Subcutaneous abdominal adipose tissue (tissue), 5 donors: ENCODE measurements at regions not wholly inside any gene's neighbourhood (a gene's known extent, or its start where the extent isn't known, plus 50 kb on each side); places are given as distances from the start of the nearest gene placed in this dataset.

Experiments used
- H3K27ac ChIP-seq: one replicate; pipeline ENCODE4 v1.7.0; 2013; ENCODE audit warnings: low read depth, mild to moderate bottlenecking, inconsistent platforms, low read length, moderate library complexity
- H3K27me3 ChIP-seq, 5 donors: one replicate each; pipeline ENCODE4 v1.7.0; 2013; ENCODE audit warnings: low read length in 5 of 5, inconsistent platforms in 1 of 5; ENCODE audit not compliant: control insufficient read depth in 5 of 5, insufficient read depth in 4 of 5
- H3K36me3 ChIP-seq, 5 donors: one replicate each; pipeline ENCODE4 v1.7.0; 2013; ENCODE audit warnings: low read length in 5 of 5; ENCODE audit not compliant: control insufficient read depth in 5 of 5, insufficient read depth in 5 of 5
- H3K4me1 ChIP-seq, 5 donors: one replicate each; pipeline ENCODE4 v1.7.0; 2013; ENCODE audit warnings: low read length in 5 of 5, mild to moderate bottlenecking in 3 of 5, moderate library complexity in 1 of 5; ENCODE audit not compliant: control insufficient read depth in 5 of 5, insufficient read depth in 5 of 5
- H3K4me3 ChIP-seq, 5 donors: one replicate each; pipeline ENCODE4 v1.7.0; 2013; ENCODE audit warnings: low read length in 5 of 5, low read depth in 1 of 5
- H3K9ac ChIP-seq, 5 donors: one replicate each; pipeline ENCODE4 v1.7.0; 2013; ENCODE audit warnings: low read length in 5 of 5, mild to moderate bottlenecking in 4 of 5, moderate library complexity in 3 of 5
- H3K9me3 ChIP-seq, 5 donors: one replicate each; pipeline ENCODE4 v1.7.0; 2013; ENCODE audit warnings: low read length in 5 of 5; ENCODE audit not compliant: control insufficient read depth in 5 of 5
- donor health status: healthy.
- donor health status: healthy.
- donor health status: healthy.
- donor health status: healthy.
- donor health status: healthy.

- no peaks in the 10 kb centered on the region for H3K9me3 ChIP-seq
- no peaks in the 10 kb centered on the region for H3K36me3 ChIP-seq
- no peak overlapping the region for H3K9ac ChIP-seq
- H3K4me3 ChIP-seq = no peak overlapping the region
- H3K27me3 ChIP-seq = peaks cover 39 to 79% (median 65%) of the 10 kb centered on the region in 5 donors
- H3K27ac ChIP-seq = no peak overlapping the region
- peaks cover 0 to 6% (median 0%) of the 10 kb centered on the region in 5 donors for H3K4me1 ChIP-seq
Observed at GRCh38 chr17:79214459-79214858, 139.8 kb downstream of the ENGASE start.

- Histone ChIP-seq H3K36me3 (no peaks in the 10 kb centered on the region), H3K9me3 (no peaks in the 10 kb centered on the region), H3K4me1 (peaks cover 0 to 6% (median 0%) of the 10 kb centered on the region in 5 donors), H3K27me3 (peaks cover 34 to 69% (median 62%) of the 10 kb centered on the region in 5 donors), H3K9ac (no peak overlapping the region), H3K4me3 (no peak overlapping the region), H3K27ac (no peak overlapping the region)
Observed at GRCh38 chr17:79213305-79213704, 138.7 kb downstream of the ENGASE start.

- H3K9ac ChIP-seq = no peak overlapping the region
- no peaks in the 10 kb centered on the region for H3K36me3 ChIP-seq
- H3K4me3 ChIP-seq = no peak overlapping the region
- H3K27ac ChIP-seq = no peak overlapping the region
- peaks cover 0 to 6% (median 0%) of the 10 kb centered on the region in 5 donors for H3K4me1 ChIP-seq
- H3K27me3 ChIP-seq = peaks cover 33 to 64% (median 57%) of the 10 kb centered on the region in 5 donors
- H3K9me3 ChIP-seq = no peaks in the 10 kb centered on the region
Observed at GRCh38 chr17:79212149-79213087, 137.8 kb downstream of the ENGASE start.

- Histone ChIP-seq H3K27ac (no peak overlapping the region), H3K9ac (no peak overlapping the region), H3K36me3 (no peaks in the 10 kb centered on the region), H3K27me3 (peaks cover 27 to 57% (median 50%) of the 10 kb centered on the region in 5 donors), H3K9me3 (no peaks in the 10 kb centered on the region), H3K4me3 (no peak overlapping the region), H3K4me1 (peaks cover 0 to 6% (median 0%) of the 10 kb centered on the region in 5 donors)
Observed at GRCh38 chr17:79211061-79211770, 136.6 kb downstream of the ENGASE start.

GRCh38 chr17:79210638-79211037 is 136.0 kb downstream of the ENGASE start:
- H3K36me3 ChIP-seq = no peaks in the 10 kb centered on the region
- H3K4me1 ChIP-seq = peaks cover 0 to 6% (median 0%) of the 10 kb centered on the region in 5 donors
- H3K9me3 ChIP-seq = no peaks in the 10 kb centered on the region
- no peak overlapping the region for H3K27ac ChIP-seq
- peaks cover 27 to 51% (median 46%) of the 10 kb centered on the region in 5 donors for H3K27me3 ChIP-seq
- H3K4me3 ChIP-seq = no peak overlapping the region
- no peak overlapping the region for H3K9ac ChIP-seq

GRCh38 chr17:79207960-79208359 is 133.3 kb downstream of the ENGASE start:
- Histone ChIP-seq H3K4me3 (no peak overlapping the region), H3K27ac (no peak overlapping the region), H3K9me3 (peaks cover 0 to 5% (median 0%) of the 10 kb centered on the region in 5 donors), H3K9ac (no peak overlapping the region), H3K4me1 (no peaks in the 10 kb centered on the region), H3K27me3 (peaks cover 17 to 40% (median 37%) of the 10 kb centered on the region in 5 donors), H3K36me3 (no peaks in the 10 kb centered on the region)

GRCh38 chr17:79205688-79206205 is 131.1 kb downstream of the ENGASE start:
- H3K27ac ChIP-seq = no peak overlapping the region
- H3K9me3 ChIP-seq = peaks cover 0 to 5% (median 0%) of the 10 kb centered on the region in 5 donors
- H3K9ac ChIP-seq = no peak overlapping the region
- peaks cover 18 to 51% (median 40%) of the 10 kb centered on the region in 5 donors for H3K27me3 ChIP-seq
- H3K4me1 ChIP-seq = no peaks in the 10 kb centered on the region
- no peaks in the 10 kb centered on the region for H3K36me3 ChIP-seq
- H3K4me3 ChIP-seq = no peak overlapping the region

- H3K4me1 ChIP-seq = no peaks in the 10 kb centered on the region
- H3K4me3 ChIP-seq = no peak overlapping the region
- H3K27me3 ChIP-seq = peaks cover 18 to 57% (median 36%) of the 10 kb centered on the region in 5 donors
- H3K36me3 ChIP-seq = no peaks in the 10 kb centered on the region
- peaks cover 0 to 5% (median 0%) of the 10 kb centered on the region in 5 donors for H3K9me3 ChIP-seq
- H3K27ac ChIP-seq = no peak overlapping the region
- H3K9ac ChIP-seq = no peak overlapping the region
Observed at GRCh38 chr17:79204261-79204660, 129.6 kb downstream of the ENGASE start.

- H3K4me1 ChIP-seq = no peaks in the 10 kb centered on the region
- H3K27ac ChIP-seq = no peak overlapping the region
- no peaks in the 10 kb centered on the region for H3K36me3 ChIP-seq
- H3K4me3 ChIP-seq = no peak overlapping the region
- peaks cover 23 to 58% (median 42%) of the 10 kb centered on the region in 5 donors for H3K27me3 ChIP-seq
- H3K9ac ChIP-seq = no peak overlapping the region
- peaks cover 0 to 5% (median 0%) of the 10 kb centered on the region in 5 donors for H3K9me3 ChIP-seq
Observed at GRCh38 chr17:79203657-79204056, 129.0 kb downstream of the ENGASE start.
